Globus pallidus (tissue), 1 donor: ENCODE measurements at regions not wholly inside any gene's neighbourhood (a gene's known extent, or its start where the extent isn't known, plus 50 kb on each side); places are given as distances from the start of the nearest gene placed in this dataset.

Experiments
- DNase-seq: peaks from one replicate; pipeline ENCODE4 v3.0.0-alpha.2; 2015; ENCODE audit warnings: low spot score

GRCh38 chr10:30256084-30256483, 93.0 kb downstream of the MTPAP start:
- no peak for DNase-seq

DNA sequence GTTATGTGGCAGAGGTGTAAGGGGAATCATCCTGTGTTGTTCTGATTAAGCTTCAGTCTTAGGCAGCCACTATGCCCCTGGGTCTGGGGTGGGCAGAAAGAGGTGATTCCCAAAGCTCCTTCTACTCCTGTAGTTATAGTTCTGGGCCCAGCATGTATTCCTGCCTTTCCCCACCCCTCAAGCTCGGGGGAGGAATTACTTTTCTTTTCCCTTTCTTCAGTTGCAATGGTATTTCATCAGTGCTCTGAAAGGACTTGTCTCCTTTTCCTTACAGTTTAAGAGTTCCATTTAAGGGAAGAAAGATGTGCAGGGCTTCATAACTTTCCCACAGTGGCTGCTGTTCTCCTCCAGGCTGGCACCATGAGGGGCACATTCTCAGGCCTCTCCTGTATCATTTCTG, 94.2 kb downstream of the MTPAP start:
- no peak for DNase-seq

- no peak for DNase-seq
Measured at GRCh38 chr10:30248728-30249127, 100.3 kb downstream of the MTPAP start.

DNA sequence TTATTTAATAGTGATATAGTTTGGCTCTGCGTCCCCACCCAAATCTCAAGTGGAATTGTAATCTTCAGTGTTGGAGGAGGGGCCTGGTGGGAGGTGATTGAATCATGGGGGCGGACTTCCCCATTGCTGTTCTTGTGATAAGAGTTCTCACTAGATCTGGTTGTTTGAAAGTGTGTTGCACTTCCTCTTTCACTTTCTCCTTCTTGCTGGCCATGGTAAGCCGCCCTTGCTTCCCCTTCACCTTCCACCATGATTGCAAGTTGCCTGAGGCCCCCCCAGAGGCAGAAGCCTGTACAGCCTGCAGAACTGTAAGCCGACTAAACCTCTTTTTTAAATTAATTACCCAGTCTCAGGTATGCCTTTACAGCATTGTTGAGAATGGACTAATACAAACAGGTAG, 101.4 kb downstream of the MTPAP start:
- no peak for DNase-seq

DNA sequence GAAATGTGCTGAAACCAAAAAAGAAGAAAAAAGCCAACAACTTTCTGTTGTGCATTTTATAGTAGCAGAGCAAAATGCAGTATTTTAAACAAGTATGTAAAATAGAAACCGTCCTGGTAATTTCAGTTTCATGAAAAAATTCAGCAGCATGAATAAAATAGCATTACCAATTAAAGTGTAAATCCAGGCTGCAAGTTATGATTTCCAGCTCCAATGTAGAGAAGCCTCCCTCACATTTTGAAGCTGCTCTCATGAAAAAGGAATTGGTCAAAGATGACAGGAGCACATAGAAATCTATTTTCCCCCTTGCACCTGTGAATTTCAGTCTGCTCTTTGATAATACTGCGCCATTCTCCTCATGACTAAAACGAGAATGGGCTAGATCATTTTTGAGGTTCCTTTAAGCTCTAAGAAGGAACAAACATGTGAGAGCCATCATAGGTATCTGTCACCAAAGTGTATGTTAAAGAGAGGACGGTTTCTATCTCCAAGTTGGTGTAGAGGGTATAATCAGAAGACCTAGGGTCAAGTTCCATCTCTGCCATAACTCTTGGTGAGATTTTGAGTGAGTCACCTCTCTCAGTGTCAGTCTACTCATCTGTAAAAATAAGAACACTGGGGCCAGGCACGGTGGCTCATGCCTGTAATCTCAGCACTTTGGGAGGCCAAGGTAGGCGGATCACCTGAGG, 107.5 kb downstream of the MTPAP start:
- no peak for DNase-seq

DNA sequence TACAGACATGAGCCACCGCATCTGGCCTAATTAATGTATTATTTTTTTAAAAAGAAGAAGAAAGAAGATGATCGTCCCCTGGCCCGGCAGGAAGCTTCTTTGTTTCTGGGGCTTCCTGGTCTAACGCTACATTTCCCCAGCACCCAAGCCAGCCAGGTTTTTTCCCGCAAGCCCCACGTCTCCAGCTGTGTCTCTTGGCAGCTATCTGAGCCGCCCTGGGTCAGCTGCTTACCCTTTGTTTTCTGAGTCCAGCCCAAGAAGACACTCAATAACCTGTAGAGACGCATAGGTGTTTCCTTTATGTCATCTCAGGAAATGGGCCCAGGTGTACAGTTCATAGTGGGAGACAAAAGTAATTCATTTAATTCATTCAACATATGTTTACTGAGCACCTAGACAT, 110.2 kb downstream of the MTPAP start:
- DNase-seq: no peak

GRCh38 chr10:30233186-30233959, 115.7 kb downstream of the MTPAP start:
- DNase-seq: no peak

- no peak for DNase-seq
Measured at GRCh38 chr10:30231709-30232108, 117.4 kb downstream of the MTPAP start.

DNA sequence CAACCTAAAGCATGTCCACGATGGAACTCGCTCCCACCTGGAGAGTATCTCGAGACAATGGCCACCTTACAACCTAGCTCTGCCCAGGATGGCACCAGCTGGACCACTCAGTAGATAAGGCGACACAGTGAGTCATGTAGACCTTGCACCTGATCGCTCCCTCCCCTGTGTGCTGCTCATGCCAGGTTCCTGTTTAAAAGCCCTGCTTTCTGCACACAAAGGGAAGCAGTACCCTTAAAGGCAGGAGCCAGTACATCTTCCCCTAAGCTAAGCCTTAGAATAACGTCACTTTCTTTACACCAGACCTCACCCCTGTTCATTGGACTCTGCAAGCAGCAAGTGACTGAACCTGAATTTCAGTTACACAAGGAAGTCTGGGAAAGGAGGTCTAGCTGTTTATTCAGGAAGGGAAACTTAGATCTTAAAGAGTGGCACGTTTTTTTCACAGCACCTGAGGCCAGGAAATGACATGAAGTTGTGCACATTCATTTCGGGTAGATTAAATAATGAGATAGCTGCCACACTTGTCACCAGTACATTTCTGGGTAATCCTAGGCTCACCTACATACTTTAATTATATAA, 117.9 kb downstream of the MTPAP start:
- DNase-seq: no peak

- DNase-seq: no peak
Measured at GRCh38 chr10:30229536-30229935, 119.5 kb downstream of the MTPAP start.

- no peak for DNase-seq
Measured at GRCh38 chr10:30228417-30229036, 120.6 kb downstream of the MTPAP start.

DNA sequence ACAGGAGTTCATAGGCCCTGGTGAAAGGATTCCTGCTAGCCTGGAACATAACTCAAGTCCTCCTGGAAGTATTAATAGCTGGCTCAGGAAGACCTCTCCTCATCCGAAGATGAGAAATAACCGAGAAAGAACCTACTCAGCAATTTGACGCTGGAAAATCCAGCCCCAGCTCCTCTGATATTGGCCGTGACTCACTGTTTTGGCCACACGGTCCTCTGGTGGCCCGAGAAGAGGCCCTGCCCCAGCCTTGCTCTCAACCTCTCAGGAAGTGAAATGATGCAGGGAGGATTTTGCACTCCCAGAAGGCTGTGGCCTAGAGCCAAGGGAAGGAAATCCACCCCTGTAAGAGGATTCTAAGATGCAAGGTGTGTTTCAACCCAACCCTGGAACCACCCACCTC, 121.6 kb downstream of the MTPAP start:
- DNase-seq: no peak

- DNase-seq: peak; percentile 8
Measured at GRCh38 chr10:30219971-30220751, 128.9 kb downstream of the MTPAP start.

- no peak for DNase-seq
Measured at GRCh38 chr10:30216821-30217220, 132.3 kb downstream of the MTPAP start.

GRCh38 chr10:30215623-30216022, 133.5 kb downstream of the MTPAP start:
- DNase-seq: no peak

DNA sequence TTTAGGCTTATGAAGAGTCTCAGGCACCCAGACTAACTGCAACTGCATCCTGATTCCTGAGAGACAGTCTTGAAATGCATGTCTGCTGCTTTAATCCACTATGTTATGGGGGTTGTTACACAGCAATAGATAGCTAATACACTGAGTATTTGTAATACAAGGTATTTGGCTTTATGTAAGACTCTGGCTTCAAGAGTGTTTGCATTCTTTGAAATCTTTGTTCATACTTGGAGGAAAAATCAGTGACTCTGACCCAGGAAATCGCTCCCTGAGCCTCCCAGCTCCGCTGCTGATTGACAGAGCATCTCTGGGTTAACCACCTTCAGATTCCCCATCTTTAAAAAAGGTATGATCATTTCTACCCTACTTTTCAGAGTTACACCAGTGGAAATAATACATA, 133.9 kb downstream of the MTPAP start:
- DNase-seq: no peak

GRCh38 chr10:30210296-30210695, 138.8 kb downstream of the MTPAP start:
- no peak for DNase-seq

DNA sequence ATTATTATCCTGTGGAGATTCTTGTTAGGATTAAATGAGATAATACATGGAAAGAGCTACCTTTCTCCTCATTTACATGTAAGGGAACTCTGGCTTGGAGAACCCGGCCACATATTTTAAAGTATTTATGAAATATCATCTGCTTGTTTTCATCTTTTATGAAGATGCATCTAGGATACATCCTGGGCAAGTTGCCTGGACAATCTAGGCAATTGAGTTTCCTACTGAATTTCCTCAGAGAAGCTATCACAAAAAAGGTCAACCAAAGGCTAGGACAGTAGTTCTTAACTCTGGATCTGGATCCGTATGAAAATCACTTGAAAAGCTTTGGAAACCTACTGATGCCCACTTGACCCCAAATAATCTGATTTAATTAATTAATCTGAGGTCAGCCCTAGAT, 140.7 kb downstream of the MTPAP start:
- DNase-seq: no peak

GRCh38 chr10:30207485-30208052, 141.5 kb downstream of the MTPAP start:
- no peak for DNase-seq

GRCh38 chr10:30200017-30200415, 140.6 kb upstream of the JCAD start:
- no peak for DNase-seq

DNA sequence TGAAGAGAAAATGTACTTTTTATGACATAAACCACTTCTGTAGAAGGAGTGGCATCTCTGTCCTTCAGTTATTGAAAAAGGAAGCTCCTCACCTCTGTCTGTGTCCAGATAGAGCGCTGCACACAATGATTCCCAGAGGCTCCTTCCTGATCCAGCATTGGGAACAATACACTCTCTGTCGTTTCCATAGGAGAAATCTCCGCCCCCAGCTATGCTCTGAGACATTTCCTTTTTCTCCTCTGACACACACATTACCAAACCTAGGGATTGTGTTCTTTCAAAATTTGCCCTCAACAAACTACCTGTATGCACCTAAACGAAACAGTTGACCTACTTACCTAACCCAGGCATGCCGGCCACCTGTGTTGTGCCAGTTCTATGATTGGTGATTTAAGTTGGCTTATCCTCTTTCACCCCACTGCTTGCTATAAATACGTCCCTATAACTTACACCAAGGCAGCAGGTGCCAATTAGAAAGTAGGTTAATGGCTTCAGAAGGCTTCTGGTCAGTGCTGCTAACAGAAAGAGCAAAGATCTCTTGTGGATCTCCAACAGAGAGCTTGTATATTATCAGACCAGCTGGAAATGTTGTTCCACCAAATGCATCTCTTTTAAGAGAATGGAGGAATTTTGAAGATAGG, 140.1 kb upstream of the JCAD start:
- no peak for DNase-seq
